ENCODE measurements at regions not wholly inside any gene's neighbourhood (a gene's known extent, or its start where the extent isn't known, plus 50 kb on each side); places are given as distances from the start of the nearest gene placed in this dataset.

DNA sequence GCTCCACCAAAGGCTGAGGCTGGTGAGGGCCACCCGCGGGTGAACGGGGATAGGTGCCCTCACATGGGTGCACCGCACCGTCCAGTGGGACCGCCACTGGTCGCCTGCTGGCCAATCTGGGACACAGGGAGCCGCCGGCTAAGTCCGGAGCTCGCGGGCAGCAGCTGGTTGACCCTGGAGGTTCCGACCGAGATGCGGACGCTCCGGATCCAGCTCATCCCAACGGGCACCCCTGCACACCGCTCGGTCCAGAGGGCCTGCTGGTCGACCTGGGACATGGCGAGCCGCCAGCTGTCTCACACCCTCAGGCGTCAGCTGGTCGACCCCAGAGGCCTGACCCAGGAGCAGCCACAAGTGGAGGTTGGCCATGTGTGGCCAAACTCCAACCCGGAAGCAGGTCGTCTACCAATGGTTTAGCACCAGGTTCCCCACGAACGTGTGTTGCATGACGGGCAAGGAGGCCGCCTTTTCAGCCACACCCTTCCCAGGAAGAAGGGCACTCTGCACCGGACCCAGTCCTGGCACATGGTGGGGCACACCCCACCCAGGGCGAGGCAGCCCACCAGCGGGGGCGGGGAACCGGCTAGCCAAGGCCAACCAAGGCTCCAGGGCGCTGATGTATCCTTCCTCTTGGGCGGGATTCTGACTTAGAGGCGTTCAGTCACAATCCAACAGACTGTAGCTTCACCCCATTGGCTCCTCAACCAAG, 746.0 kb upstream of the DEFB115 start:
- TF ChIP-seq, protein P1, sequence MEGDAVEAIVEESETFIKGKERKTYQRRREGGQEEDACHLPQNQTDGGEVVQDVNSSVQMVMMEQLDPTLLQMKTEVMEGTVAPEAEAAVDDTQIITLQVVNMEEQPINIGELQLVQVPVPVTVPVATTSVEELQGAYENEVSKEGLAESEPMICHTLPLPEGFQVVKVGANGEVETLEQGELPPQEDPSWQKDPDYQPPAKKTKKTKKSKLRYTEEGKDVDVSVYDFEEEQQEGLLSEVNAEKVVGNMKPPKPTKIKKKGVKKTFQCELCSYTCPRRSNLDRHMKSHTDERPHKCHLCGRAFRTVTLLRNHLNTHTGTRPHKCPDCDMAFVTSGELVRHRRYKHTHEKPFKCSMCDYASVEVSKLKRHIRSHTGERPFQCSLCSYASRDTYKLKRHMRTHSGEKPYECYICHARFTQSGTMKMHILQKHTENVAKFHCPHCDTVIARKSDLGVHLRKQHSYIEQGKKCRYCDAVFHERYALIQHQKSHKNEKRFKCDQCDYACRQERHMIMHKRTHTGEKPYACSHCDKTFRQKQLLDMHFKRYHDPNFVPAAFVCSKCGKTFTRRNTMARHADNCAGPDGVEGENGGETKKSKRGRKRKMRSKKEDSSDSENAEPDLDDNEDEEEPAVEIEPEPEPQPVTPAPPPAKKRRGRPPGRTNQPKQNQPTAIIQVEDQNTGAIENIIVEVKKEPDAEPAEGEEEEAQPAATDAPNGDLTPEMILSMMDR (IDR thresholded peaks at IDR 0.05; ENCODE audit: poor library complexity) = no peak
- TF ChIP-seq EZH2 (IDR thresholded peaks at IDR 0.05; ENCODE audit: borderline replicate concordance) = no peak
